Fibroblast of the aortic adventitia (primary cell): ENCODE measurements at regions not wholly inside any gene's neighbourhood (a gene's known extent, or its start where the extent isn't known, plus 50 kb on each side); places are given as distances from the start of the nearest gene placed in this dataset.

ENCODE experiments used
- DNase-seq: peaks from one replicate; pipeline ENCODE4 v3.0.0-alpha.2; 2010; ENCODE audit warnings: low read depth
- H3K4me3 ChIP-seq: 2 replicates; pipeline ENCODE4 v1.5.1; 2011; ENCODE audit warnings: low read depth, mild to moderate bottlenecking, control low read depth, low read length, moderate library complexity
- CTCF ChIP-seq: IDR thresholded peaks from 2 replicates; pipeline ENCODE4 v1.5.1; 2011; ENCODE audit warnings: mild to moderate bottlenecking, low read length, control low read depth, inconsistent platforms; ENCODE audit not compliant: insufficient read depth

GRCh38 chr4:112840061-112840460 is 203.1 kb downstream of the LARP7 start:
- peak; percentile 36 for DNase-seq
- TF ChIP-seq CTCF = no peak
- no peak overlapping the region for H3K4me3 ChIP-seq

- no peak overlapping the region for H3K4me3 ChIP-seq
- TF ChIP-seq CTCF = no peak
- no peak for DNase-seq
Measured at GRCh38 chr4:112840619-112841018, 203.7 kb downstream of the LARP7 start.

GRCh38 chr4:112842513-112842912 is 205.6 kb downstream of the LARP7 start:
- TF ChIP-seq CTCF = no peak
- no peak overlapping the region for H3K4me3 ChIP-seq
- no peak for DNase-seq

GRCh38 chr4:112845386-112845785 is 204.1 kb upstream of the ANK2 start:
- no peak overlapping the region for H3K4me3 ChIP-seq
- no peak for DNase-seq
- no peak for TF ChIP-seq CTCF

GRCh38 chr4:112847045-112847444 is 202.4 kb upstream of the ANK2 start:
- no peak for DNase-seq
- TF ChIP-seq CTCF = no peak

GRCh38 chr4:112847781-112848180 is 201.7 kb upstream of the ANK2 start:
- TF ChIP-seq CTCF = no peak
- H3K4me3 ChIP-seq = no peak overlapping the region
- DNase-seq = no peak

More at GRCh38 chr4:112847045-112847444, 202.4 kb upstream of the ANK2 start:
- no peak overlapping the region for H3K4me3 ChIP-seq

GRCh38 chr4:112848911-112849310 is 200.5 kb upstream of the ANK2 start:
- DNase-seq = no peak
- no peak for TF ChIP-seq CTCF
- H3K4me3 ChIP-seq = no peak overlapping the region
